Spleen (tissue), 11 donors: ENCODE measurements at regions not wholly inside any gene's neighbourhood (a gene's known extent, or its start where the extent isn't known, plus 50 kb on each side); places are given as distances from the start of the nearest gene placed in this dataset.

Experiments
- DNase-seq: peaks from one replicate; pipeline ENCODE4 v3.0.0-alpha.2; 2020
- H3K27ac ChIP-seq, 8 donors: fragments of 200-600 bp; sonication (generic) in 7 of 8; 1 replicate in 4 of 8; 2 replicates in 4 of 8; pipeline versions ENCODE4 v1.5.0 to v1.8.0; 2016 to 2021; ENCODE audit warnings: inconsistent platforms in 4 of 8, mild to moderate bottlenecking in 4 of 8, moderate library complexity in 1 of 8
- H3K27me3 ChIP-seq, 7 donors: fragments of 200-600 bp; sonication (generic) in 6 of 7; replicated peaks in 1 of 7; 1 replicate in 4 of 7; 2 replicates in 3 of 7; pipeline versions ENCODE4 v1.5.0 to v1.8.0; 2016 to 2021; ENCODE audit warnings: inconsistent platforms in 3 of 7, mild to moderate bottlenecking in 1 of 7
- H3K36me3 ChIP-seq, 6 donors: fragments of 200-600 bp; sonication (generic) in 5 of 6; 1 replicate in 4 of 6; 2 replicates in 2 of 6; pipeline versions ENCODE4 v1.5.0 to v1.8.0; 2016 to 2021; ENCODE audit warnings: inconsistent platforms in 2 of 6
- H3K4me1 ChIP-seq, 6 donors: fragments of 200-600 bp; sonication (generic) in 5 of 6; 1 replicate in 3 of 6; 2 replicates in 3 of 6; pipeline versions ENCODE4 v1.5.0 to v1.8.0; 2016 to 2021; ENCODE audit warnings: inconsistent platforms in 3 of 6
- H3K4me3 ChIP-seq, 8 donors: fragments of 200-600 bp; sonication (generic) in 7 of 8; 1 replicate in 4 of 8; 2 replicates in 4 of 8; pipeline versions ENCODE4 v1.5.0 to v1.8.0; 2016 to 2021; ENCODE audit warnings: inconsistent platforms in 4 of 8, mild to moderate bottlenecking in 4 of 8, moderate library complexity in 2 of 8
- H3K9me3 ChIP-seq, 8 donors: fragments of 200-600 bp; sonication (generic) in 7 of 8; 1 replicate in 4 of 8; 2 replicates in 4 of 8; pipeline versions ENCODE4 v1.5.0 to v1.8.0; 2016 to 2021; ENCODE audit warnings: inconsistent platforms in 4 of 8
- CTCF ChIP-seq, 11 experiments: fragments of 200-600 bp in 7 of 11; fragments of 450-650 bp in 4 of 11; sonication (generic) in 4 of 11; IDR thresholded peaks in 8 of 11; conservative IDR thresholded peaks in 3 of 11; 1 replicate in 7 of 11; 2 replicates in 4 of 11; pipeline versions ENCODE4 v1.4.0 to v1.8.0; 2016 to 2021; ENCODE audit warnings: antibody characterized with exemption in 11 of 11, inconsistent platforms in 4 of 11, mild to moderate bottlenecking in 1 of 11
- POLR2A ChIP-seq, 3 donors: fragments of 450-650 bp; IDR thresholded peaks; one replicate each; pipeline ENCODE4 v1.5.1; 2017; ENCODE audit warnings: antibody characterized with exemption in 3 of 3, mild to moderate bottlenecking in 1 of 3
- POLR2AphosphoS5 ChIP-seq, 3 donors: sonication (generic); formaldehyde crosslinking; IDR thresholded peaks; one replicate each; pipeline ENCODE4 v1.5.1; 2017; ENCODE audit warnings: antibody characterized with exemption in 3 of 3
- WGBS, 5 donors: extraction: QIAGEN DNeasy Blood & Tissue Kit in 3 of 5; methylation state at CpG; one replicate each; pipeline versions ENCODE4 v1.1.5 to v1.1.7; 2013 to 2018; 5-methylcytosine and 5-hydroxymethylcytosine counted together
- intact Hi-C: fragments of 100-400 bp; cut with DNase I; formaldehyde crosslinking; loops from one replicate; pipeline ENCODE4 v1.15.0; 2023; ENCODE audit warnings: low total_unique reads
- donor health status: healthy with polysubstance abuse.
- donor health status: DM: no; HTN: no; CAD: no; lungs with moderate emphysema.
- donor health status: DM: no; HTN: no; CAD: no.
- donor health status: Bipolar disorder and iron deficiency.
- donor health status: healthy.
- donor health status: DM: no; HTN: no; CAD: no.
- donor health status: DM: yes; HTN: yes; CAD: no.

- Histone ChIP-seq H3K4me3 (no peak overlapping the region), H3K27ac (no peak overlapping the region), H3K9me3 (no peaks in the 10 kb centered on the region), H3K27me3 (peaks cover 0 to 20% (median 0%) of the 10 kb centered on the region in 7 donors), H3K36me3 (no peaks in the 10 kb centered on the region), H3K4me1 (no peaks in the 10 kb centered on the region)
- DNase-seq: no peak
- TF ChIP-seq POLR2A (IDR thresholded peaks at IDR 0.05) (no peak), POLR2AphosphoS5 (IDR thresholded peaks at IDR 0.05) (no peak), CTCF (IDR thresholded peaks at IDR 0.05 in 8 of 11, conservative IDR thresholded peaks at IDR 0.05 in 3 of 11) (no peak)
- intact Hi-C loops: no loop called here
- 59 to 89% (median 79%) methylated on average over 5 to 11 of the region's 11 CpGs for whole genome bisulfite sequencing, 5 donors
These were observed 67.3 kb upstream of the RXRA start for GRCh38 chr9:134258828-134259546.

GRCh38 chr9:134259708-134260107 is 66.5 kb upstream of the RXRA start:
- intact Hi-C loops: no loop called here
- DNase-seq: no peak

GRCh38 chr9:134260801-134261200 is 65.5 kb upstream of the RXRA start:
- no peak for DNase-seq
- intact Hi-C loops: no loop called here
- H3K4me3 ChIP-seq: no peak overlapping the region
- no peaks in the 10 kb centered on the region for H3K4me1 ChIP-seq
- peaks cover 0 to 36% (median 0%) of the 10 kb centered on the region in 7 donors for H3K27me3 ChIP-seq
- no peaks in the 10 kb centered on the region for H3K36me3 ChIP-seq
- no peak overlapping the region for H3K27ac ChIP-seq
- 87 to 94% (median 92%) methylated on average over 18 of the region's 18 CpGs for WGBS, 5 donors
- no peak for TF ChIP-seq CTCF (IDR thresholded peaks at IDR 0.05 in 8 of 11, conservative IDR thresholded peaks at IDR 0.05 in 3 of 11)
- TF ChIP-seq POLR2AphosphoS5 (IDR thresholded peaks at IDR 0.05): no peak
- TF ChIP-seq POLR2A (IDR thresholded peaks at IDR 0.05): no peak
- H3K9me3 ChIP-seq: no peaks in the 10 kb centered on the region

More at GRCh38 chr9:134259708-134260107, 66.5 kb upstream of the RXRA start:
- H3K4me1 ChIP-seq: no peaks in the 10 kb centered on the region
- H3K4me3 ChIP-seq: no peak overlapping the region
- no peaks in the 10 kb centered on the region for H3K36me3 ChIP-seq
- WGBS, 5 donors: 86 to 96% (median 90%) methylated on average over 9 to 14 of the region's 14 CpGs
- no peaks in the 10 kb centered on the region for H3K9me3 ChIP-seq
- peaks cover 0 to 28% (median 0%) of the 10 kb centered on the region in 7 donors for H3K27me3 ChIP-seq
- H3K27ac ChIP-seq: no peak overlapping the region
- TF ChIP-seq POLR2A (IDR thresholded peaks at IDR 0.05) (no peak), CTCF (IDR thresholded peaks at IDR 0.05 in 8 of 11, conservative IDR thresholded peaks at IDR 0.05 in 3 of 11) (no peak), POLR2AphosphoS5 (IDR thresholded peaks at IDR 0.05) (no peak)

GRCh38 chr9:134262035-134262434 is 64.2 kb upstream of the RXRA start:
- 83 to 91% (median 86%) methylated on average over 10 of the region's 10 CpGs for WGBS, 5 donors
- H3K9me3 ChIP-seq: no peaks in the 10 kb centered on the region
- intact Hi-C loops: no loop called here
- peaks cover 0 to 36% (median 0%) of the 10 kb centered on the region in 7 donors for H3K27me3 ChIP-seq
- DNase-seq: no peak
- H3K4me1 ChIP-seq: peaks cover 0 to 3% (median 2%) of the 10 kb centered on the region in 6 donors
- no peak overlapping the region for H3K27ac ChIP-seq
- no peak overlapping the region for H3K4me3 ChIP-seq
- H3K36me3 ChIP-seq: no peaks in the 10 kb centered on the region
- no peak for TF ChIP-seq CTCF (IDR thresholded peaks at IDR 0.05 in 8 of 11, conservative IDR thresholded peaks at IDR 0.05 in 3 of 11)
- TF ChIP-seq POLR2AphosphoS5 (IDR thresholded peaks at IDR 0.05): no peak
- no peak for TF ChIP-seq POLR2A (IDR thresholded peaks at IDR 0.05)
